ENCODE measurements at regions not wholly inside any gene's neighbourhood (a gene's known extent, or its start where the extent isn't known, plus 50 kb on each side); places are given as distances from the start of the nearest gene placed in this dataset.
"Not testable (repeated sequence)": the region's sequence is repeated elsewhere in the genome, so short reads cannot be mapped to it uniquely, and the experiment has no call there.

- H3K9me3 ChIP-seq (ENCODE audit: control insufficient read depth, insufficient read depth, low read length), result no peaks in the 10 kb centered on the region
- H3K27ac ChIP-seq (ENCODE audit: low read depth, low read length), result no peak overlapping the region
- no peak overlapping the region for H3K9ac ChIP-seq (ENCODE audit: low read depth, low read length)
- H3K27me3 ChIP-seq (ENCODE audit: control insufficient read depth, insufficient read depth, low read length), result no peaks in the 10 kb centered on the region
- H3K4me3 ChIP-seq (ENCODE audit: low read depth, low read length), result no peak overlapping the region
- peaks cover 13% of the 10 kb centered on the region; the same call in 1 of the 2 replicates for H3K4me1 ChIP-seq (ENCODE audit: control insufficient read depth, insufficient read depth, low read length)
- H3K36me3 ChIP-seq (ENCODE audit: control insufficient read depth, insufficient read depth, low read length), result no peaks in the 10 kb centered on the region
Observed at GRCh38 chr14:43786066-43786762, 720.9 kb downstream of the FSCB start.

GRCh38 chr14:43784432-43784831 lies 722.7 kb downstream of the FSCB start:
- not testable (repeated sequence) for H3K4me3 ChIP-seq (ENCODE audit: low read depth, low read length); H3K27me3 ChIP-seq (ENCODE audit: control insufficient read depth, insufficient read depth, low read length); H3K9ac ChIP-seq (ENCODE audit: low read depth, low read length); H3K9me3 ChIP-seq (ENCODE audit: control insufficient read depth, insufficient read depth, low read length); H3K36me3 ChIP-seq (ENCODE audit: control insufficient read depth, insufficient read depth, low read length); H3K27ac ChIP-seq (ENCODE audit: low read depth, low read length)
- peaks cover 16% of the 10 kb centered on the region for H3K4me1 ChIP-seq (ENCODE audit: control insufficient read depth, insufficient read depth, low read length)

- no peak overlapping the region for H3K27ac ChIP-seq (ENCODE audit: low read depth, low read length)
- H3K4me1 ChIP-seq (ENCODE audit: control insufficient read depth, insufficient read depth, low read length), result peaks cover 9% of the 10 kb centered on the region
- H3K4me3 ChIP-seq (ENCODE audit: low read depth, low read length), result no peak overlapping the region
- no peaks in the 10 kb centered on the region for H3K9me3 ChIP-seq (ENCODE audit: control insufficient read depth, insufficient read depth, low read length)
- no peaks in the 10 kb centered on the region for H3K36me3 ChIP-seq (ENCODE audit: control insufficient read depth, insufficient read depth, low read length)
- H3K27me3 ChIP-seq (ENCODE audit: control insufficient read depth, insufficient read depth, low read length), result no peaks in the 10 kb centered on the region
- H3K9ac ChIP-seq (ENCODE audit: low read depth, low read length), result no peak overlapping the region
Observed at GRCh38 chr14:43778937-43779639, 728.0 kb downstream of the FSCB start.

GRCh38 chr14:43778570-43778936 lies 728.5 kb downstream of the FSCB start:
- Histone ChIP-seq H3K4me3 (ENCODE audit: low read depth, low read length) (no peak overlapping the region), H3K36me3 (ENCODE audit: control insufficient read depth, insufficient read depth, low read length) (no peaks in the 10 kb centered on the region), H3K27ac (ENCODE audit: low read depth, low read length) (no peak overlapping the region), H3K27me3 (ENCODE audit: control insufficient read depth, insufficient read depth, low read length) (no peaks in the 10 kb centered on the region), H3K9ac (ENCODE audit: low read depth, low read length) (no peak overlapping the region), H3K4me1 (ENCODE audit: control insufficient read depth, insufficient read depth, low read length) (peaks cover 9% of the 10 kb centered on the region), H3K9me3 (ENCODE audit: control insufficient read depth, insufficient read depth, low read length) (no peaks in the 10 kb centered on the region)

GRCh38 chr14:43765474-43765873 lies 741.6 kb downstream of the FSCB start:
- no peaks in the 10 kb centered on the region for H3K4me1 ChIP-seq (ENCODE audit: control insufficient read depth, insufficient read depth, low read length)
- H3K4me3 ChIP-seq (ENCODE audit: low read depth, low read length), result no peak overlapping the region
- H3K9me3 ChIP-seq (ENCODE audit: control insufficient read depth, insufficient read depth, low read length), result no peaks in the 10 kb centered on the region
- no peaks in the 10 kb centered on the region for H3K27me3 ChIP-seq (ENCODE audit: control insufficient read depth, insufficient read depth, low read length)
- no peaks in the 10 kb centered on the region for H3K36me3 ChIP-seq (ENCODE audit: control insufficient read depth, insufficient read depth, low read length)
- no peak overlapping the region for H3K27ac ChIP-seq (ENCODE audit: low read depth, low read length)
- H3K9ac ChIP-seq (ENCODE audit: low read depth, low read length), result no peak overlapping the region

GRCh38 chr14:43764433-43764832 lies 742.6 kb downstream of the FSCB start:
- H3K4me3 ChIP-seq (ENCODE audit: low read depth, low read length), result no peak overlapping the region
- H3K9me3 ChIP-seq (ENCODE audit: control insufficient read depth, insufficient read depth, low read length), result no peaks in the 10 kb centered on the region
- no peaks in the 10 kb centered on the region for H3K36me3 ChIP-seq (ENCODE audit: control insufficient read depth, insufficient read depth, low read length)
- no peaks in the 10 kb centered on the region for H3K4me1 ChIP-seq (ENCODE audit: control insufficient read depth, insufficient read depth, low read length)
- no peaks in the 10 kb centered on the region for H3K27me3 ChIP-seq (ENCODE audit: control insufficient read depth, insufficient read depth, low read length)
- no peak overlapping the region for H3K27ac ChIP-seq (ENCODE audit: low read depth, low read length)
- no peak overlapping the region for H3K9ac ChIP-seq (ENCODE audit: low read depth, low read length)

- no peak overlapping the region for H3K4me3 ChIP-seq (ENCODE audit: low read depth, low read length)
- H3K4me1 ChIP-seq (ENCODE audit: control insufficient read depth, insufficient read depth, low read length), result peaks cover 28% of the 10 kb centered on the region
- no peaks in the 10 kb centered on the region for H3K27me3 ChIP-seq (ENCODE audit: control insufficient read depth, insufficient read depth, low read length)
- H3K36me3 ChIP-seq (ENCODE audit: control insufficient read depth, insufficient read depth, low read length), result no peaks in the 10 kb centered on the region
- no peak overlapping the region for H3K9ac ChIP-seq (ENCODE audit: low read depth, low read length)
- peak overlapping the region; percentile 94 for H3K27ac ChIP-seq (ENCODE audit: low read depth, low read length)
- peaks cover 5% of the 10 kb centered on the region; the same call in 1 of the 2 replicates for H3K9me3 ChIP-seq (ENCODE audit: control insufficient read depth, insufficient read depth, low read length)
Observed at GRCh38 chr14:43755707-43756106, 751.4 kb downstream of the FSCB start.

- no peak overlapping the region for H3K9ac ChIP-seq (ENCODE audit: low read depth, low read length)
- no peaks in the 10 kb centered on the region for H3K36me3 ChIP-seq (ENCODE audit: control insufficient read depth, insufficient read depth, low read length)
- H3K4me3 ChIP-seq (ENCODE audit: low read depth, low read length), result peak overlapping the region; percentile 33; the same call in 1 of the 2 replicates
- H3K27me3 ChIP-seq (ENCODE audit: control insufficient read depth, insufficient read depth, low read length), result no peaks in the 10 kb centered on the region
- peak overlapping the region; percentile 94 for H3K27ac ChIP-seq (ENCODE audit: low read depth, low read length)
- peaks cover 5% of the 10 kb centered on the region; the same call in 1 of the 2 replicates for H3K9me3 ChIP-seq (ENCODE audit: control insufficient read depth, insufficient read depth, low read length)
- peaks cover 28% of the 10 kb centered on the region for H3K4me1 ChIP-seq (ENCODE audit: control insufficient read depth, insufficient read depth, low read length)
Observed at GRCh38 chr14:43754838-43755237, 752.2 kb downstream of the FSCB start.

- H3K9ac ChIP-seq (ENCODE audit: low read depth, low read length), result no peak overlapping the region
- no peaks in the 10 kb centered on the region for H3K36me3 ChIP-seq (ENCODE audit: control insufficient read depth, insufficient read depth, low read length)
- no peaks in the 10 kb centered on the region for H3K9me3 ChIP-seq (ENCODE audit: control insufficient read depth, insufficient read depth, low read length)
- H3K4me3 ChIP-seq (ENCODE audit: low read depth, low read length), result no peak overlapping the region
- no peak overlapping the region for H3K27ac ChIP-seq (ENCODE audit: low read depth, low read length)
- no peaks in the 10 kb centered on the region for H3K4me1 ChIP-seq (ENCODE audit: control insufficient read depth, insufficient read depth, low read length)
- H3K27me3 ChIP-seq (ENCODE audit: control insufficient read depth, insufficient read depth, low read length), result no peaks in the 10 kb centered on the region
Observed at GRCh38 chr14:43745746-43746145, 761.3 kb downstream of the FSCB start.

GRCh38 chr14:43735932-43736331 lies 771.2 kb downstream of the FSCB start:
- Histone ChIP-seq H3K4me1 (ENCODE audit: control insufficient read depth, insufficient read depth, low read length) (no peaks in the 10 kb centered on the region), H3K27ac (ENCODE audit: low read depth, low read length) (no peak overlapping the region), H3K9ac (ENCODE audit: low read depth, low read length) (no peak overlapping the region), H3K9me3 (ENCODE audit: control insufficient read depth, insufficient read depth, low read length) (no peaks in the 10 kb centered on the region), H3K36me3 (ENCODE audit: control insufficient read depth, insufficient read depth, low read length) (no peaks in the 10 kb centered on the region), H3K27me3 (ENCODE audit: control insufficient read depth, insufficient read depth, low read length) (no peaks in the 10 kb centered on the region), H3K4me3 (ENCODE audit: low read depth, low read length) (no peak overlapping the region)

GRCh38 chr14:43729143-43729542 lies 777.9 kb downstream of the FSCB start:
- no peak overlapping the region for H3K9ac ChIP-seq (ENCODE audit: low read depth, low read length)
- no peaks in the 10 kb centered on the region for H3K27me3 ChIP-seq (ENCODE audit: control insufficient read depth, insufficient read depth, low read length)
- H3K36me3 ChIP-seq (ENCODE audit: control insufficient read depth, insufficient read depth, low read length), result no peaks in the 10 kb centered on the region
- H3K4me3 ChIP-seq (ENCODE audit: low read depth, low read length), result no peak overlapping the region
- H3K4me1 ChIP-seq (ENCODE audit: control insufficient read depth, insufficient read depth, low read length), result no peaks in the 10 kb centered on the region
- H3K27ac ChIP-seq (ENCODE audit: low read depth, low read length), result no peak overlapping the region
- H3K9me3 ChIP-seq (ENCODE audit: control insufficient read depth, insufficient read depth, low read length), result no peaks in the 10 kb centered on the region

All from HUES48 (cell line).